ENCODE measurements at regions not wholly inside any gene's neighbourhood (a gene's known extent, or its start where the extent isn't known, plus 50 kb on each side); places are given as distances from the start of the nearest gene placed in this dataset.

DNA sequence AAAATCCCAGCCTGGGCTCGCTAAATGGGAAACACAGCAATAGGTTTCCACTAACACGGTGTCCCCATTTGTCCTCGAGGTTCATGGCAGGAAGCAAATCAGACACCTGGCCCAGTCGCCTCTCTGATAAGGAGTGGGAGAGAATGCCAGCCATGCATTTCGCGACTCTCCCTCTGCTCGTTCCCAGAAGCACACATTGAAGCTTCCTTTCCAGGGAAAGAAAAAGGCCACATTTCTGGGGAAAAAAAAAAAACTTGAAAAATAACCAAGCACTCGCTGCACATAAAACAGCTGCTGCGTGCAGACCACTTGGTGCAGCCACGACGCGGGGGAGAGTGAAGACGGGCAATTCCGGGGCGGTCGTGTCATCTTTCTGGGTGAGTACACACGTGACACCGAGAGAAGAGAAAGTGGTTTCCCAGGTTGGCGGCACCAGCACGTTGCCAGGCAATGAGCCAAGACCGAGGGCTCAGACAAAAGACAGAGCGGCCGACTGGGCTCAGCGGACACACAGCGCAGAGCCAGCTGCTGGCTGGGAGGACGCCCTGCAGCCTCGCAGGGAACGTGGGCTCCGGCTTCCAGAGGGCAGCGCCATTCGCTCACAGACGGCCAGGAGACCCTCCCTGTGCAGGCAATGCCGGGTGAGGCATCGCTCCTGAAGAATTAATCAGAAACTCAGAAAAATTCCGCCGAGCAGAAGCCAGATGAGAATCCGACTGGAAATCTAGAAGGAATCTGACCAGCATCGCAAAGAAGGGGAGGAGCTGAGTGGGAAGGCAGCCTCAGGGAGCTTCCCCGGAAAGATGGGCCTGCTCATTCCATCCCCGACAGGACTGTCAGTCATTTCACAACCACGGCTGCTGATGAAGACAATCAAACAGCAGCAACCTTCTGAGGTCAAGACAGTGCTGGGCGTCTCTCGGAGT lies 83.2 kb upstream of the IRS2 start:
- TF ChIP-seq, protein P1, sequence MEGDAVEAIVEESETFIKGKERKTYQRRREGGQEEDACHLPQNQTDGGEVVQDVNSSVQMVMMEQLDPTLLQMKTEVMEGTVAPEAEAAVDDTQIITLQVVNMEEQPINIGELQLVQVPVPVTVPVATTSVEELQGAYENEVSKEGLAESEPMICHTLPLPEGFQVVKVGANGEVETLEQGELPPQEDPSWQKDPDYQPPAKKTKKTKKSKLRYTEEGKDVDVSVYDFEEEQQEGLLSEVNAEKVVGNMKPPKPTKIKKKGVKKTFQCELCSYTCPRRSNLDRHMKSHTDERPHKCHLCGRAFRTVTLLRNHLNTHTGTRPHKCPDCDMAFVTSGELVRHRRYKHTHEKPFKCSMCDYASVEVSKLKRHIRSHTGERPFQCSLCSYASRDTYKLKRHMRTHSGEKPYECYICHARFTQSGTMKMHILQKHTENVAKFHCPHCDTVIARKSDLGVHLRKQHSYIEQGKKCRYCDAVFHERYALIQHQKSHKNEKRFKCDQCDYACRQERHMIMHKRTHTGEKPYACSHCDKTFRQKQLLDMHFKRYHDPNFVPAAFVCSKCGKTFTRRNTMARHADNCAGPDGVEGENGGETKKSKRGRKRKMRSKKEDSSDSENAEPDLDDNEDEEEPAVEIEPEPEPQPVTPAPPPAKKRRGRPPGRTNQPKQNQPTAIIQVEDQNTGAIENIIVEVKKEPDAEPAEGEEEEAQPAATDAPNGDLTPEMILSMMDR (IDR thresholded peaks at IDR 0.05) = peak in 1 of 3 donors; percentile 26
- TF ChIP-seq POLR2A (IDR thresholded peaks at IDR 0.05) = no peak
